NCI-H345 (cell line): ENCODE measurements at regions not wholly inside any gene's neighbourhood (a gene's known extent, or its start where the extent isn't known, plus 50 kb on each side); places are given as distances from the start of the nearest gene placed in this dataset.
A peak's percentile ranks its signal among the peaks of the same experiment; 100 is the strongest.

Experiments used
- DNase-seq: peaks from one replicate; lab custom pipeline; 2025; lab: John Stamatoyannopoulos, UW

- no peak for DNase-seq
Measured at GRCh38 chr5:67465537-67466207, 269.1 kb upstream of the CD180 start.

GRCh38 chr5:67462147-67462546 is 265.5 kb upstream of the CD180 start:
- no peak for DNase-seq

- DNase-seq, result no peak
Measured at GRCh38 chr5:67459253-67459652, 262.7 kb upstream of the CD180 start.

GRCh38 chr5:67455970-67456369 is 259.4 kb upstream of the CD180 start:
- DNase-seq, result no peak

GRCh38 chr5:67454957-67455561 is 258.5 kb upstream of the CD180 start:
- DNase-seq, result no peak

GRCh38 chr5:67453111-67453905 is 256.7 kb upstream of the CD180 start:
- no peak for DNase-seq

- DNase-seq, result no peak
Measured at GRCh38 chr5:67451640-67452279, 255.2 kb upstream of the CD180 start.

- no peak for DNase-seq
Measured at GRCh38 chr5:67447732-67448131, 251.1 kb upstream of the CD180 start.

GRCh38 chr5:67437905-67438845 is 241.6 kb upstream of the CD180 start:
- DNase-seq, result no peak

GRCh38 chr5:67435032-67435431 is 238.4 kb upstream of the CD180 start:
- no peak for DNase-seq

- DNase-seq, result no peak
Measured at GRCh38 chr5:67434466-67434865, 237.9 kb upstream of the CD180 start.

GRCh38 chr5:67432606-67433005 is 236.0 kb upstream of the CD180 start:
- peak; percentile 10 for DNase-seq

GRCh38 chr5:67431191-67431590 is 234.6 kb upstream of the CD180 start:
- no peak for DNase-seq

GRCh38 chr5:67427850-67428298 is 231.3 kb upstream of the CD180 start:
- DNase-seq, result no peak

- no peak for DNase-seq
Measured at GRCh38 chr5:67426961-67427849, 230.6 kb upstream of the CD180 start.

- DNase-seq, result no peak
Measured at GRCh38 chr5:67425514-67425913, 228.9 kb upstream of the CD180 start.

GRCh38 chr5:67417839-67418238 is 221.2 kb upstream of the CD180 start:
- no peak for DNase-seq

GRCh38 chr5:67416986-67417385 is 220.4 kb upstream of the CD180 start:
- no peak for DNase-seq

- no peak for DNase-seq
Measured at GRCh38 chr5:67416133-67416937, 219.7 kb upstream of the CD180 start.

- DNase-seq, result no peak
Measured at GRCh38 chr5:67414712-67415111, 218.1 kb upstream of the CD180 start.
